ENCODE measurements at regions not wholly inside any gene's neighbourhood (a gene's known extent, or its start where the extent isn't known, plus 50 kb on each side); places are given as distances from the start of the nearest gene placed in this dataset.

DNA sequence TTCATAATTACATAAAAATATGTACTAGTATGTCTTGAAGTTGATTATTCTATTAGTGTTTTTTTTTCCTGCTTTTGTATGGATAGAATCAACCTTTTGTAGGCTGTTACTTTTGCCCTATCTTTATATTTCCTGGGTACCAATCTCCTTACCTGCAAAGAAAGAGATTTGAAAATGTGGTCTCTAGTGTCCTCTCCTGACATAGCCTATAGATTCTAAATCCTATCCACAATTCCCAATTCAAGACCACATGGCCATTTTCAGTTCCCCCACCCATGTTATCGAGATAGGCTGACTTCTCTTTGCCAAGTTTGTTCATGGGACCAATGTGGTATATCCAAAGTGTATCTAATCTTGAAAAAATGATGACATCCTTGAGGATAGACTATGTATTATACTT, 269.4 kb upstream of the SEMA3D start:
- TF ChIP-seq, protein P1, sequence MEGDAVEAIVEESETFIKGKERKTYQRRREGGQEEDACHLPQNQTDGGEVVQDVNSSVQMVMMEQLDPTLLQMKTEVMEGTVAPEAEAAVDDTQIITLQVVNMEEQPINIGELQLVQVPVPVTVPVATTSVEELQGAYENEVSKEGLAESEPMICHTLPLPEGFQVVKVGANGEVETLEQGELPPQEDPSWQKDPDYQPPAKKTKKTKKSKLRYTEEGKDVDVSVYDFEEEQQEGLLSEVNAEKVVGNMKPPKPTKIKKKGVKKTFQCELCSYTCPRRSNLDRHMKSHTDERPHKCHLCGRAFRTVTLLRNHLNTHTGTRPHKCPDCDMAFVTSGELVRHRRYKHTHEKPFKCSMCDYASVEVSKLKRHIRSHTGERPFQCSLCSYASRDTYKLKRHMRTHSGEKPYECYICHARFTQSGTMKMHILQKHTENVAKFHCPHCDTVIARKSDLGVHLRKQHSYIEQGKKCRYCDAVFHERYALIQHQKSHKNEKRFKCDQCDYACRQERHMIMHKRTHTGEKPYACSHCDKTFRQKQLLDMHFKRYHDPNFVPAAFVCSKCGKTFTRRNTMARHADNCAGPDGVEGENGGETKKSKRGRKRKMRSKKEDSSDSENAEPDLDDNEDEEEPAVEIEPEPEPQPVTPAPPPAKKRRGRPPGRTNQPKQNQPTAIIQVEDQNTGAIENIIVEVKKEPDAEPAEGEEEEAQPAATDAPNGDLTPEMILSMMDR (IDR thresholded peaks at IDR 0.05) = no peak
- TF ChIP-seq POLR2A (IDR thresholded peaks at IDR 0.05) = no peak

Measured in esophagus squamous epithelium (tissue), 4 donors.